HEK293 (cell line): ENCODE measurements at regions not wholly inside any gene's neighbourhood (a gene's known extent, or its start where the extent isn't known, plus 50 kb on each side); places are given as distances from the start of the nearest gene placed in this dataset.

Source experiments
- CTCF ChIA-PET: fragments of 350-600 bp; formaldehyde crosslinking; extraction: SDS; loops from one replicate; lab custom pipeline; 2021; ENCODE audit warnings: antibody characterized with exemption; lab: Yijun Ruan, JAX
- POLR2A ChIA-PET: fragments of 300-600 bp; formaldehyde crosslinking; extraction: SDS; loops from one replicate; lab custom pipeline; 2020; ENCODE audit warnings: antibody characterized with exemption, inconsistent platforms; lab: Yijun Ruan, JAX
- H3K27ac ChIP-seq: fragments of 200-500 bp; sonication (Bioruptor generic); 2 replicates; pipeline ENCODE4 v1.5.1; 2014; ENCODE audit warnings: low read depth, low read length, control low read depth, inconsistent platforms; ENCODE audit errors: extremely low read depth
- H3K36me3 ChIP-seq, 2 experiments: fragments of 200-500 bp in 1 of 2; sonication (Bioruptor generic) in 1 of 2; 1 replicate in 1 of 2; 2 replicates in 1 of 2; pipeline ENCODE4 v1.5.1; 2014 to 2017; ENCODE audit warnings: inconsistent platforms in 2 of 2, low read length in 2 of 2; ENCODE audit not compliant: control insufficient read depth in 2 of 2, insufficient read depth in 1 of 2
- H3K4me1 ChIP-seq: fragments of 200-500 bp; sonication (Bioruptor generic); 2 replicates; pipeline ENCODE4 v1.5.1; 2014; ENCODE audit warnings: mild to moderate bottlenecking, low read length, inconsistent platforms; ENCODE audit not compliant: control insufficient read depth, insufficient read depth
- H3K4me3 ChIP-seq: 2 replicates; pipeline ENCODE4 v1.5.1; 2011; ENCODE audit warnings: low read depth, mild to moderate bottlenecking, control low read depth, low read length, moderate library complexity
- H3K9me3 ChIP-seq: fragments of 200-500 bp; sonication (Bioruptor generic); 2 replicates; pipeline ENCODE4 v1.5.1; 2014; ENCODE audit warnings: low read depth, low read length, inconsistent platforms; ENCODE audit not compliant: control insufficient read depth, insufficient read depth
- HOXD13 ChIP-seq: sonication (generic); formaldehyde crosslinking; IDR thresholded peaks from 2 replicates; pipeline ENCODE4 v1.8.0; 2022; ENCODE audit warnings: missing genetic modification reagents, borderline replicate concordance
- PATZ1 ChIP-seq: fragments of 450-650 bp; formaldehyde crosslinking; IDR thresholded peaks from 2 replicates; pipeline ENCODE4 v1.5.1; 2016; ENCODE audit warnings: missing biosample characterization, missing genetic modification characterization
- RBAK ChIP-seq: fragments of 450-650 bp; formaldehyde crosslinking; IDR thresholded peaks from 2 replicates; pipeline ENCODE4 v1.5.1; 2016; ENCODE audit warnings: missing biosample characterization, missing genetic modification characterization
- TSHZ1 ChIP-seq: fragments of 450-650 bp; formaldehyde crosslinking; IDR thresholded peaks from 2 replicates; pipeline ENCODE4 v1.5.1; 2016; ENCODE audit warnings: missing biosample characterization, missing genetic modification characterization, borderline replicate concordance
- ZBTB26 ChIP-seq: fragments of 450-650 bp; formaldehyde crosslinking; optimal IDR thresholded peaks from 2 replicates; pipeline ENCODE3; 2016; ENCODE audit warnings: missing biosample characterization, mild to moderate bottlenecking, missing genetic modification characterization
- ZBTB6 ChIP-seq: fragments of 450-650 bp; formaldehyde crosslinking; IDR thresholded peaks from 2 replicates; pipeline ENCODE4 v1.5.1; 2017; ENCODE audit warnings: missing biosample characterization, missing genetic modification characterization
- ZNF169 ChIP-seq: fragments of 450-650 bp; formaldehyde crosslinking; IDR thresholded peaks from 2 replicates; pipeline ENCODE4 v1.5.1; 2016; ENCODE audit warnings: missing biosample characterization, missing genetic modification characterization
- ZNF175 ChIP-seq: fragments of 450-650 bp; formaldehyde crosslinking; IDR thresholded peaks from 2 replicates; pipeline ENCODE4 v1.5.1; 2016; ENCODE audit warnings: missing biosample characterization, missing genetic modification characterization
- ZNF202 ChIP-seq: fragments of 450-650 bp; formaldehyde crosslinking; IDR thresholded peaks from 2 replicates; pipeline ENCODE4 v1.5.1; 2016; ENCODE audit warnings: missing biosample characterization, missing genetic modification characterization, borderline replicate concordance
- ZNF426 ChIP-seq: fragments of 450-650 bp; formaldehyde crosslinking; IDR thresholded peaks from 2 replicates; pipeline ENCODE4 v1.5.1; 2017; ENCODE audit warnings: missing biosample characterization, missing genetic modification characterization, mild to moderate bottlenecking, inconsistent platforms, moderate library complexity
- ZNF48 ChIP-seq: fragments of 450-650 bp; formaldehyde crosslinking; IDR thresholded peaks from 2 replicates; pipeline ENCODE4 v1.5.1; 2016; ENCODE audit warnings: missing biosample characterization, missing genetic modification characterization
- ZNF501 ChIP-seq: fragments of 450-650 bp; formaldehyde crosslinking; IDR thresholded peaks from 2 replicates; pipeline ENCODE4 v1.5.1; 2016; ENCODE audit warnings: missing biosample characterization, missing genetic modification characterization
- ZNF513 ChIP-seq: fragments of 450-650 bp; IDR thresholded peaks from 2 replicates; pipeline ENCODE4 v1.5.1; 2018; ENCODE audit warnings: missing biosample characterization, missing genetic modification characterization
- ZNF530 ChIP-seq: fragments of 450-650 bp; formaldehyde crosslinking; IDR thresholded peaks from 2 replicates; pipeline ENCODE4 v1.5.1; 2016; ENCODE audit warnings: low read depth, missing biosample characterization, missing genetic modification characterization
- ZNF596 ChIP-seq: fragments of 450-650 bp; IDR thresholded peaks from 2 replicates; pipeline ENCODE4 v1.5.0; 2018; ENCODE audit warnings: missing biosample characterization, mild to moderate bottlenecking, missing genetic modification characterization, moderate library complexity
- ZNF629 ChIP-seq: fragments of 450-650 bp; formaldehyde crosslinking; IDR thresholded peaks from 2 replicates; pipeline ENCODE4 v1.5.1; 2017; ENCODE audit warnings: missing biosample characterization, missing genetic modification characterization
- ZNF677 ChIP-seq: fragments of 450-650 bp; IDR thresholded peaks from 2 replicates; pipeline ENCODE4 v1.5.0; 2018; ENCODE audit warnings: missing biosample characterization, mild to moderate bottlenecking, missing genetic modification characterization, moderate library complexity
- ZNF701 ChIP-seq: fragments of 450-650 bp; formaldehyde crosslinking; IDR thresholded peaks from 2 replicates; pipeline ENCODE4 v1.5.1; 2016; ENCODE audit warnings: missing biosample characterization, missing genetic modification characterization
- ZNF704 ChIP-seq: fragments of 450-650 bp; formaldehyde crosslinking; IDR thresholded peaks from 2 replicates; pipeline ENCODE4 v1.5.1; 2016; ENCODE audit warnings: missing biosample characterization, missing genetic modification characterization
- ZNF707 ChIP-seq: fragments of 450-650 bp; formaldehyde crosslinking; IDR thresholded peaks from 2 replicates; pipeline ENCODE4 v1.5.1; 2016; ENCODE audit warnings: missing biosample characterization, missing genetic modification characterization
- ZNF76 ChIP-seq: fragments of 450-650 bp; formaldehyde crosslinking; IDR thresholded peaks from 2 replicates; pipeline ENCODE4; 2016; ENCODE audit warnings: low read depth, missing biosample characterization, missing genetic modification characterization, borderline replicate concordance
- ZNF843 ChIP-seq: fragments of 450-650 bp; formaldehyde crosslinking; IDR thresholded peaks from 2 replicates; pipeline ENCODE4 v1.5.1; 2016; ENCODE audit warnings: missing biosample characterization, missing genetic modification characterization
- ZSCAN18 ChIP-seq: fragments of 450-650 bp; formaldehyde crosslinking; IDR thresholded peaks from 2 replicates; pipeline ENCODE4 v1.5.1; 2016; ENCODE audit warnings: missing biosample characterization, missing genetic modification characterization
- ZSCAN30 ChIP-seq: fragments of 450-650 bp; IDR thresholded peaks from 2 replicates; pipeline ENCODE4 v1.5.1; 2018; ENCODE audit warnings: missing biosample characterization, mild to moderate bottlenecking, missing genetic modification characterization, moderate library complexity

- no peak for TF ChIP-seq TSHZ1 (tag by site-specific recombination)
- no peak for TF ChIP-seq ZNF501
- no peak for TF ChIP-seq ZNF629 (tag by site-specific recombination)
- no peak for TF ChIP-seq ZNF76
These were observed 360.1 kb upstream of the TBX3 start (continued) for GRCh38 chr12:115044073-115044472.

GRCh38 chr12:115043079-115043478 is 359.1 kb upstream of the TBX3 start:
- Histone ChIP-seq H3K27ac (no peak overlapping the region), H3K4me1 (no peaks in the 10 kb centered on the region), H3K9me3 (no peaks in the 10 kb centered on the region), H3K4me3 (no peak overlapping the region), H3K36me3 (no peaks in the 10 kb centered on the region)
- ChIA-PET CTCF (no interaction called here), POLR2A (no interaction called here)
- TF ChIP-seq ZNF704 (tag by site-specific recombination) (no peak), ZNF426 (no peak), RBAK (no peak), ZNF530 (no peak), ZNF175 (tag by site-specific recombination) (no peak), ZBTB26 (tag by site-specific recombination) (no peak), ZNF202 (no peak), ZNF169 (tag by site-specific recombination) (no peak), ZSCAN18 (tag by site-specific recombination) (no peak), ZSCAN30 (tag by site-specific recombination) (no peak), HOXD13 (CRISPR knock-in tag) (no peak), ZNF48 (tag by site-specific recombination) (no peak), ZNF596 (tag by site-specific recombination) (no peak)
- TF ChIP-seq, all 188 proteins: peak for 0

- Histone ChIP-seq H3K4me3 (no peak overlapping the region), H3K4me1 (no peaks in the 10 kb centered on the region), H3K9me3 (no peaks in the 10 kb centered on the region), H3K27ac (no peak overlapping the region), H3K36me3 (no peaks in the 10 kb centered on the region)
- ChIA-PET CTCF (no interaction called here), POLR2A (no interaction called here)
- TF ChIP-seq ZNF843 (no peak), ZNF701 (tag by site-specific recombination) (no peak), PATZ1 (no peak), ZNF707 (no peak), ZNF513 (tag by site-specific recombination) (no peak), ZNF426 (no peak), ZNF677 (tag by site-specific recombination) (no peak), ZBTB6 (no peak)
These were observed 358.4 kb upstream of the TBX3 start for GRCh38 chr12:115042341-115042740.
